HG03520 (cell line): ENCODE measurements at regions not wholly inside any gene's neighbourhood (a gene's known extent, or its start where the extent isn't known, plus 50 kb on each side); places are given as distances from the start of the nearest gene placed in this dataset.

Experiments used
- ATAC-seq: cut with Tn5 transposase; IDR thresholded peaks from one replicate; pipeline ENCODE4 v1.9.1; 2021; ENCODE audit warnings: mild to moderate bottlenecking, moderate library complexity; ENCODE audit not compliant: unreplicated experiment

DNA sequence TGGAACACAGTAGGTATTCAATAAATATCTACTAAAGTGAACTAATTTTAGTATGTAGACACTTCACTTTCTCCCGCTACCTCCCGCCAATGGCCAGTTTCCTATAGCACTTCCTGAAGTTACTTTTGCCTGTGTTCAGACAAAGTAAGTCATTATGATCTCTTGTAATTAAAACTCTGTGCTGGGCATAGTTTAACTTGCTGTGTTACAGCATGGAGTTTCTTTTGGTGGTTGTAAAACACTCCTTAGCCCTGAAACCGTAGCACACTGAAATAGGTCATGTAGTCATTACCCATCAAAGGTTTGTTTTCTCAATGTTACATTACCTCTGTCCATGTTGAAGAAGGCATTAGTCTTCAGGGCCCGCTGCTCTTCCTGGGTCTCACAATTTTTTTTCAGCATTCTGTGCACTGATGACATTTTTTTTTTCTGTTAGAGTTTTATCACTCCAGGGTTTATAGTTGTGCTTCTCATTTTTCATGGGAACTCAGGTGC lies 54.0 kb upstream of the CENPW start:
- ATAC-seq, result no peak
